ENCODE measurements at regions not wholly inside any gene's neighbourhood (a gene's known extent, or its start where the extent isn't known, plus 50 kb on each side); places are given as distances from the start of the nearest gene placed in this dataset.
"Not testable (repeated sequence)": the region's sequence is repeated elsewhere in the genome, so short reads cannot be mapped to it uniquely, and the experiment has no call there.

DNA sequence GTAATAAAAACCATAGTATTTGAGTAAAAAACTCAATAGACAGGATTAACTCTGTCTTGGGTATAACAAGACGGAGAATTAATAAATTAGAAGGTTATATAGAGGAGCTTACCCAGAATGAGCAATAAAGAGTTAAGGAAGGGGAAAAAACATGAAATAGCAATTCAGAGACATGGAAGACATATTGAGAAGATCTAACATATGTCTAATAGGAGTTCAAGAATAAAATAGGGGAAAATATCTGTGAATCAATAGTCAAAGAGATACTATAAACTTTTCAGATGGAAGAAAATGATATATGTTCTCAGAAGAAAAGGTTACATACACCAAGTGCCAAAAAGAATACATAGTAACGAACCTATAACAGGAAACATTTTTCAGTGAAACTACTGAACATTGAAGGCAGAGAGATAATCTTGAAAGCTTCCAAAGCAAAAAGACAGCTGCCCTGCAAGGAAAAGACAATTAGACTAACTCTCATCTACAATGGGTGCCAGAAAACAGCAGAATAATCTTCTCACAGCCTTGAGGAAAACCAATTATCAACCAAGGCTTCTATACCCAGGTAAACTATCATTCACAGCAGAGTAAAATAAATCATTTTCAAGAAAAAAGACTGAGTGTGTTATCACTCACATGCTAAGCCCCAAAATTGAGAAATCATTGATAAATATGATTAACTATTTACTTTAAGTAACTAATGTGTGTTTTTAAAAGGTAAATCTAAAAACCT lies 106.0 kb downstream of the ENC1 start:
- Histone ChIP-seq H3K36me3 (ENCODE audit: control insufficient read depth, insufficient read depth, low read length) (no peaks in the 10 kb centered on the region), H3K27ac (ENCODE audit: low read depth, low read length, severe bottlenecking) (no peak overlapping the region), H3K9me3 (ENCODE audit: control insufficient read depth, low read length) (peaks cover 22% of the 10 kb centered on the region), H3K4me3 (ENCODE audit: extremely low read depth, insufficient read depth, low read length, poor library complexity, severe bottlenecking) (no peak overlapping the region), H3K4me1 (ENCODE audit: control insufficient read depth, insufficient read depth, low read length, poor library complexity, severe bottlenecking) (no peaks in the 10 kb centered on the region)
- WGBS, 2 experiments (ENCODE audit: insufficient coverage in 2 of 2): 80 to 100% methylated on average over 1 to 2 of the region's 2 CpGs

DNA sequence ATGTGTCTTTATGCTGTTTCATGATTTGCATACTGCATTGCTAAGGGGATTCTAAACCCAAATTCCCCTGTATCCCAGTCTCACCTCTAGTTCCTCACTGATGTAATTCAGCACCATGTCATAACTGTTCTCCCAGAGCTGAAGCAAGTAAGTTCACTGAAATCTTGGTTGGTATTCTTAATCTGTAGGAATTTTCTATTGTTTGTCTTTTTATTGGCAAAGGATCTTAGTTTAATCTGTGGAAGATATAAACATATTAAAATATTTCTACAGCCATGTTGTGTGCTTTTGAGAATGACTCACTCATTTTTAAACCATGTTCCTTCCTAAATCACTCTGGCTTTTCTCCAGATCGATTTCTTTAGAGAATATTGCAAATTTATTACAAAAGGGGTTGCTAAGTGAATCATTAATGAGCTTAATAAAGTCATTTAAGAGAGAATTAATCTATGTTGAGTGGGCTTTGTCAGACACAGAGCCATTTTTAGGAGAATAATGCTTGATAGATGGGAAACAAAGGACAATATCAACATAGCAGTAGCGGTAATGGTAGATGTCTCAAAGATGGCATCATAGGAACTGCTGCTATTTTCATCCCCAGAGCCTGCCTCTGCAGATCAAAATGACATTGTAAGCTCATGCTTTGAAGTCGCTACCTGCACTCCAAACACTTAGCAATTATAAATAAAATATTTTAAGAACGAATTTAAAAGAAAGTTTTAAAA lies 110.0 kb downstream of the ENC1 start:
- H3K27ac ChIP-seq (ENCODE audit: low read depth, low read length, severe bottlenecking): no peak overlapping the region
- no peaks in the 10 kb centered on the region for H3K36me3 ChIP-seq (ENCODE audit: control insufficient read depth, insufficient read depth, low read length)
- H3K4me1 ChIP-seq (ENCODE audit: control insufficient read depth, insufficient read depth, low read length, poor library complexity, severe bottlenecking): no peaks in the 10 kb centered on the region
- 40% methylated on average over 1 of the region's 4 CpGs; no CpG with 5 or more reads in 1 of the 2 experiments for WGBS, 2 experiments (ENCODE audit: insufficient coverage in 2 of 2)
- H3K9me3 ChIP-seq (ENCODE audit: control insufficient read depth, low read length): peaks cover 24% of the 10 kb centered on the region
- H3K4me3 ChIP-seq (ENCODE audit: extremely low read depth, insufficient read depth, low read length, poor library complexity, severe bottlenecking): no peak overlapping the region

DNA sequence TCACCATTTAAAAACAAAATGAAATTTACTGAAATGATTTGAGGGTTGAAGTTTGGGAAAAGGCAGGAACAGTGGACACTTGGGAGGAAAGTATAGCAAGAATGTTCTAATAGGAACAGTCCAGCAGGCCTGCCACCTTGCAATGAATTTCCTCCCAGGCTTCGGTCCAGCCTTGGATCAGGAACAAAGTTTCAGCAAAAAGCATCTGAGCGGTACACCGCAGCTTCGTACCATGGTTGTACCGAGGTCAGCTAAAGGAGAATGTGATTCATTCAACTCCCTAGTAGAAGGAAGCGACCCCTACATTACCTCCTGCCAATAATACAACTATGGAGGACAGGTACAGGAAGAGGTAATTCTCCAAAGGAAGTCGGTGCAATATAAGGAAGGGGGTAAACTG lies 111.4 kb downstream of the ENC1 start:
- no peaks in the 10 kb centered on the region for H3K36me3 ChIP-seq (ENCODE audit: control insufficient read depth, insufficient read depth, low read length)
- 90 to 94% methylated on average over 5 to 6 of the region's 7 CpGs for WGBS, 2 experiments (ENCODE audit: insufficient coverage in 2 of 2)
- no peaks in the 10 kb centered on the region for H3K4me1 ChIP-seq (ENCODE audit: control insufficient read depth, insufficient read depth, low read length, poor library complexity, severe bottlenecking)
- H3K9me3 ChIP-seq (ENCODE audit: control insufficient read depth, low read length): peaks cover 33% of the 10 kb centered on the region
- no peak overlapping the region for H3K4me3 ChIP-seq (ENCODE audit: extremely low read depth, insufficient read depth, low read length, poor library complexity, severe bottlenecking)
- no peak overlapping the region for H3K27ac ChIP-seq (ENCODE audit: low read depth, low read length, severe bottlenecking)

DNA sequence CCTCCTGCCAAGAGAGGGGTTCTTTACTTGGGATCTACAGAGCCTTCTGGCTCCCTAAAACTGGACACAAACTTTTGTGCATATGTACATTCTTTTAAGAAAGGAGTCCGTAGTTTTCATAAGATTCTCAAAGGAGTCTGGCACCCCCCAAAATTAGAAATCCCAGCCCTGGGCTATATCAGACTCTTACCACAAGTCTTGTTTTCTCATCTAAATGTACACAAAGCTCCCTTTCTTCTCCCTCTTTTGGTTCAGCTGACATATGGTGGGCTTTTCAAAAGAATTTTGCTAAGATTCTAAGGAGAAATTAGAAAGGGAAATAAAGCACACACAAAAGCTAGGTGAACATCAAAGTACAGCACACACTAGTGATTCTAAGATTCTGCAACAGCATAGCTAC lies 114.4 kb downstream of the ENC1 start:
- no peak overlapping the region for H3K4me3 ChIP-seq (ENCODE audit: extremely low read depth, insufficient read depth, low read length, poor library complexity, severe bottlenecking)
- no peak overlapping the region for H3K27ac ChIP-seq (ENCODE audit: low read depth, low read length, severe bottlenecking)
- H3K4me1 ChIP-seq (ENCODE audit: control insufficient read depth, insufficient read depth, low read length, poor library complexity, severe bottlenecking): no peaks in the 10 kb centered on the region
- no peaks in the 10 kb centered on the region for H3K36me3 ChIP-seq (ENCODE audit: control insufficient read depth, insufficient read depth, low read length)
- 100% methylated on average over 1 of the region's 1 CpG; no CpG with 5 or more reads in 1 of the 2 experiments for WGBS, 2 experiments (ENCODE audit: insufficient coverage in 2 of 2)
- peaks cover 32% of the 10 kb centered on the region for H3K9me3 ChIP-seq (ENCODE audit: control insufficient read depth, low read length)

DNA sequence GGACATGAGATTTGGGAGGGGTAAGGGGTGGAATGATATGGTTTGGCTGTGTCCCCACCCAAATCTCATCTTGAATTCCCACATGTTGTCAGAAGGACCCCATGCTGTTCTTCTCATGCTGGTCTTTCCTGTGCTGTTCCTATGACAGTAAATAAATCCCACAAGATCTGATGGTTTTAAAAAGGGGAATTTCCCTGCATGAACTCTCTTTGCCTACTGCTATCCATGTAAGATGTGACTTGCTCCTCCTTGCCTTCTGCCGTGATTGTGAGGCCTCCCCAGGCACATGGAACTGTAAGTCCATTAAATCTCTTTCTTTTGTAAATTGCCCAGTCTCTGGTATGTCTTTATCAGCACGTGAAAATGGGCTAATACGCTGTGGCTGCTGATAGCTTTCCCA lies 115.8 kb downstream of the ENC1 start:
- H3K36me3 ChIP-seq (ENCODE audit: control insufficient read depth, insufficient read depth, low read length); H3K4me1 ChIP-seq (ENCODE audit: control insufficient read depth, insufficient read depth, low read length, poor library complexity, severe bottlenecking); H3K27ac ChIP-seq (ENCODE audit: low read depth, low read length, severe bottlenecking); H3K4me3 ChIP-seq (ENCODE audit: extremely low read depth, insufficient read depth, low read length, poor library complexity, severe bottlenecking): not testable (repeated sequence)
- 82 to 90% methylated on average over 1 to 2 of the region's 3 CpGs for WGBS, 2 experiments (ENCODE audit: insufficient coverage in 2 of 2)
- H3K9me3 ChIP-seq (ENCODE audit: control insufficient read depth, low read length): peaks cover 32% of the 10 kb centered on the region

DNA sequence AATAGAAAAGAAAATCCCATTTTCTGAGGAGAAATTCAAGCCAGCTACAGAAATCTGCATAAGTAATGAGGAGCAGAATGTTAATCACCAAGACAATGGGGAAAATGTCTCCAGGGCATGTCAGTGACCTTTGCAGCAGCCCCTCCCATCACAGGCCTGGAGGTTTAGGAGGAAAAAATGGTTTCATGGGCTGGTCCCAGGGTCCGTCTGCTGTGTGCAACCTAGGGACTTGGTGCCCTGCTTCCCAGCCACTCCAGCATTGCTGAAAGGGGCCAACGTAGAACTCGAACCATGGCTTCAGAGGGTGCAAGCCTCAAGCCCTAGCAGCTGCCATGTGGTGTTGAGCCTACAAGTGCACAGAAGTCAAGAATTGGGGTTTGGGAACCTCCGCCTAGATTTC lies 116.8 kb downstream of the ENC1 start:
- H3K36me3 ChIP-seq (ENCODE audit: control insufficient read depth, insufficient read depth, low read length); H3K4me1 ChIP-seq (ENCODE audit: control insufficient read depth, insufficient read depth, low read length, poor library complexity, severe bottlenecking); H3K27ac ChIP-seq (ENCODE audit: low read depth, low read length, severe bottlenecking); H3K4me3 ChIP-seq (ENCODE audit: extremely low read depth, insufficient read depth, low read length, poor library complexity, severe bottlenecking): not testable (repeated sequence)
- WGBS, 2 experiments (ENCODE audit: insufficient coverage in 2 of 2): 87 to 88% methylated on average over 4 of the region's 4 CpGs
- peaks cover 32% of the 10 kb centered on the region for H3K9me3 ChIP-seq (ENCODE audit: control insufficient read depth, low read length)

DNA sequence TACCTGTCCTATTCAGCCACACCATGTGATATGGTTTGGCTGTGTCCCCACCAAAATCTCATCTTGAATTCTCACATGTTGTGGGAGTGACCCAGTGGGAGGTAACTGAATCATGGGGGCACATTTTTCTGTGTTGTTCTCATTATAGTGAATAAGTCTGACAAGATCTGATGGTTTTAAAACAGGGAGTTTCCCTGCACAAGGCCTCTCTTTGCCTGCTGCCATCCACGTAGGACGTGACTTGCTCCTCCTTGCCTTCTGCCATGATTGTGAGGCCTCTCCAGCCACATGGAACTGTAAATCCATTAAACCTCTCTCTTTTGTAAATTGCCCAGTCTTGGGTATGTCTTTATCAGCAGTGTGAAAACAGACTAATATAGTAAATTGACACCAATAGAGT lies 117.7 kb downstream of the ENC1 start:
- H3K36me3 ChIP-seq (ENCODE audit: control insufficient read depth, insufficient read depth, low read length); H3K4me1 ChIP-seq (ENCODE audit: control insufficient read depth, insufficient read depth, low read length, poor library complexity, severe bottlenecking); H3K27ac ChIP-seq (ENCODE audit: low read depth, low read length, severe bottlenecking); H3K4me3 ChIP-seq (ENCODE audit: extremely low read depth, insufficient read depth, low read length, poor library complexity, severe bottlenecking): not testable (repeated sequence)
- H3K9me3 ChIP-seq (ENCODE audit: control insufficient read depth, low read length): peaks cover 32% of the 10 kb centered on the region
- 88% methylated on average over 2 of the region's 2 CpGs; no CpG with 5 or more reads in 1 of the 2 experiments for WGBS, 2 experiments (ENCODE audit: insufficient coverage in 2 of 2)

DNA sequence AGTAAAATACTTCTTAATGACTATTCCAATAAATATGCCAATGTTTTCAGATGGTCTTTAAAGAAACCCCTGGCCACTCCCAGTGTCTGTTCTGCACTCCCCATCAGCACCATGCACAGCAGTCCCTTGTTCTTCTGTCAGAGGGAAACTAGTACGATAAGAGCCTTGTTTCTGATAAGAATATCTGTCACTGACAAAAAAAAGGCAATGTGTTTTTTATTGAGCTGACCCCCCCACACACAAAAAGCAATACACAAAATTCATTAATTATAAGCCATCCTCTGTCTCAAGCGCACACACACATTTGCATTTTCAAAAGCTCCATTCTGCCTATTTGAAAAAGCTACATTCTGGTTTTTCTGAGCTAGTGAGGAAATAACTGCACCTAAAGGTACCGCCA lies 119.1 kb downstream of the ENC1 start:
- Histone ChIP-seq H3K9me3 (ENCODE audit: control insufficient read depth, low read length) (peaks cover 32% of the 10 kb centered on the region), H3K4me1 (ENCODE audit: control insufficient read depth, insufficient read depth, low read length, poor library complexity, severe bottlenecking) (peaks cover 11% of the 10 kb centered on the region), H3K27ac (ENCODE audit: low read depth, low read length, severe bottlenecking) (no peak overlapping the region), H3K4me3 (ENCODE audit: extremely low read depth, insufficient read depth, low read length, poor library complexity, severe bottlenecking) (no peak overlapping the region), H3K36me3 (ENCODE audit: control insufficient read depth, insufficient read depth, low read length) (no peaks in the 10 kb centered on the region)
- WGBS, 2 experiments (ENCODE audit: insufficient coverage in 2 of 2): 100% methylated on average over 1 of the region's 3 CpGs

DNA sequence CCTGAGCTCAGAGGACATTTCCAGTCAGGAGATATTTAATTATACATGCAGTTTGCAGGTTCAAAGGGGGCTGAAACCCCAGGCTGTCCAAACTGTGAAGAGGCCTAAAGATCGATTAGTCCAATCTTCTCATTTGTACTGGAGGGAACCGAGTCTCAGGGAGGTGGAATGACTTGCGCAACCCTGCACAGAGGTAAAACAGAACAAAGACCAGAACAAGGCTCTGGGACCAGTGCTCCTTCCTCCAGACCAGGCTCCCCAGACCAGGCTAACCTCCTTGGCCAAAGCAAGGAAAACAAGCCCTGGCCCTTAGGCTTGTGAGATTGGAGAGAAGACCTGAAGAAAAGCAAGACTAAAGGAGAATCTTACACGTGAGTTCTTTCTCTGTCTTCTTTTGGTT lies 120.8 kb downstream of the ENC1 start:
- H3K27ac ChIP-seq (ENCODE audit: low read depth, low read length, severe bottlenecking): no peak overlapping the region
- H3K4me1 ChIP-seq (ENCODE audit: control insufficient read depth, insufficient read depth, low read length, poor library complexity, severe bottlenecking): peaks cover 26% of the 10 kb centered on the region
- H3K4me3 ChIP-seq (ENCODE audit: extremely low read depth, insufficient read depth, low read length, poor library complexity, severe bottlenecking): no peak overlapping the region
- H3K36me3 ChIP-seq (ENCODE audit: control insufficient read depth, insufficient read depth, low read length): no peaks in the 10 kb centered on the region
- 83 to 97% methylated on average over 1 to 2 of the region's 4 CpGs for WGBS, 2 experiments (ENCODE audit: insufficient coverage in 2 of 2)
- peaks cover 22% of the 10 kb centered on the region for H3K9me3 ChIP-seq (ENCODE audit: control insufficient read depth, low read length)

DNA sequence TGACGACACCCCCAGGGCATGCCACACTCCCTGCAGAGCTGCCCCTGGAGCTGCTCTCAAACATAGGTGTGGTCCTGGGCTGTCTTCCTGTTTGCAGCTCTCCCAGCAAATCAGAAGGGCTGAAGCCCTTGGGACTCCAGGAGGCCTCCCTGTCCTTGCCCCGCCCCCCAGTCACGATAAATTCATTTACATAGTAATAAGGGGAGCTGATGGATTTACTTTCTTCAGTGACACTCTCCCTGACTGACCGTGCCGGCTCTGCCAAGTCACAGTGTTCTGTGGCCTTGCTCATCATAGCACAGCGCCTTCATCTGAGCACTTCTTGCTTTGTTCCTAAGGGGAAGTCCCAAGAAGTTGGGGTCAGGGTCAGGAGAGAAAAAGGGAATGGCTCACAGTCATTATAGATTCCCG lies 121.4 kb downstream of the ENC1 start:
- Histone ChIP-seq H3K9me3 (ENCODE audit: control insufficient read depth, low read length) (peaks cover 17% of the 10 kb centered on the region), H3K4me3 (ENCODE audit: extremely low read depth, insufficient read depth, low read length, poor library complexity, severe bottlenecking) (no peak overlapping the region), H3K4me1 (ENCODE audit: control insufficient read depth, insufficient read depth, low read length, poor library complexity, severe bottlenecking) (peaks cover 30% of the 10 kb centered on the region), H3K27ac (ENCODE audit: low read depth, low read length, severe bottlenecking) (peak overlapping the region; percentile 49), H3K36me3 (ENCODE audit: control insufficient read depth, insufficient read depth, low read length) (no peaks in the 10 kb centered on the region)
- WGBS, 2 experiments (ENCODE audit: insufficient coverage in 2 of 2): 74% methylated on average over 3 to 5 of the region's 7 CpGs

DNA sequence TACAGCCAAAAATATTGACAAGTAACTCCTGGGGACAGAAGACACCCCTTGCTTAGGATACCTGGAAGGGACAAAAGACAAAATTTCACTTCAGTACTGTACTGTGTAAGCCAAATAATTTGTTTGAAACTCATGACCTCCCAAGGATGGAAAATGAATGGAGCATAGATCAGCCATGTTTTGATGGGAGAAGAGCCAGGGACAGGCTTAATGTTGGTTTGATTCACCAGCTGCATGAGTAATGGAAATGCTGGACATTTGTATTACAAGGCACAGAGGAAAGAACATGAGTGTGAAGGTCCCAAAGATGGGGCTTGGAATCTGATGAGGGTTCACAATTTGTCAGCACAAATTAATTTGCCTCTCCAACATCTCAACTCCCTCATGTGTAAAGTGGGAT lies 122.8 kb downstream of the ENC1 start:
- Histone ChIP-seq H3K36me3 (ENCODE audit: control insufficient read depth, insufficient read depth, low read length) (no peaks in the 10 kb centered on the region), H3K27ac (ENCODE audit: low read depth, low read length, severe bottlenecking) (no peak overlapping the region), H3K9me3 (ENCODE audit: control insufficient read depth, low read length) (peaks cover 9% of the 10 kb centered on the region), H3K4me3 (ENCODE audit: extremely low read depth, insufficient read depth, low read length, poor library complexity, severe bottlenecking) (no peak overlapping the region), H3K4me1 (ENCODE audit: control insufficient read depth, insufficient read depth, low read length, poor library complexity, severe bottlenecking) (peaks cover 32% of the 10 kb centered on the region)

Data from mesodermal cell (in vitro differentiated cells).